ELR (cell line): ENCODE measurements at regions not wholly inside any gene's neighbourhood (a gene's known extent, or its start where the extent isn't known, plus 50 kb on each side); places are given as distances from the start of the nearest gene placed in this dataset.
A peak's percentile ranks its signal among the peaks of the same experiment; 100 is the strongest.

Experiments used
- DNase-seq: peaks from one replicate; pipeline ENCODE4 v3.0.0-alpha.2; 2015; ENCODE audit warnings: low read depth

DNA sequence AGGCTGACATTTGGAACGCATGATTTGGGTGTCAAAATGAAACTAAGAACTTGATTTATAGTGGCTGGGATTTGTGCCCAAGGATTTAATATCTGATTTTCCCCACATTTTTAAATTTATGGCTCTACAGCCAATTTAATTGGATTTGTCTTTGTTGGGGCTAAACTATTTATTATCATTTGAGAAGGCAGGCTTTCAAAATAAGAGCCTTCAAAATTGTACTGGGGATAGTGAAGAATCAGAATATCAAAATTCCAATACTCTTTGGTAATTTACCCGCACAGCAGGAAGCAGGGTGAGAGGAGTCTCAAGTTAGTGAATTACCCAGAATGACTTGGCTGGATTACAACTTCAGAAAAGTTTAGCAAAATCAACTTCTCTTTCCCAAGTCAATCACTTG is 278.1 kb downstream of the LRATD1 start:
- no peak for DNase-seq

DNA sequence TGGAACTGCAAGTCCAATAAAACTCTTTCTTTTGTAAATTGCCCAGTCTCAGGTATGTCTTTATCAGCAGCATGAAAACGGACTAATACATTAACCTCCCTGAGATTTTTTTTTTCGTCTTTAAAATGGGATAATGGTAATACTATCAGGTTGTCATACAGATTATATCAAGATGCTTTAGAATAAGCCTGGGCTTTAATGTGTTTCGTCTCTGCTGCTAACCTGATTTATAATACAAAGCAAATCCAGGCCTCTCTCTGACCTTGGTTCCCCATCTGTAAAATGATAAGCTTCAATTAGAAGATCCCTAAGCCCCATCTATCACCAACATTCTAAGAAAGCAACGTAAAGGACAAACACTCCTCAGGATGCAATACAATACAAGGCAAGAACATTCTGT is 283.5 kb downstream of the LRATD1 start:
- DNase-seq, result no peak

DNA sequence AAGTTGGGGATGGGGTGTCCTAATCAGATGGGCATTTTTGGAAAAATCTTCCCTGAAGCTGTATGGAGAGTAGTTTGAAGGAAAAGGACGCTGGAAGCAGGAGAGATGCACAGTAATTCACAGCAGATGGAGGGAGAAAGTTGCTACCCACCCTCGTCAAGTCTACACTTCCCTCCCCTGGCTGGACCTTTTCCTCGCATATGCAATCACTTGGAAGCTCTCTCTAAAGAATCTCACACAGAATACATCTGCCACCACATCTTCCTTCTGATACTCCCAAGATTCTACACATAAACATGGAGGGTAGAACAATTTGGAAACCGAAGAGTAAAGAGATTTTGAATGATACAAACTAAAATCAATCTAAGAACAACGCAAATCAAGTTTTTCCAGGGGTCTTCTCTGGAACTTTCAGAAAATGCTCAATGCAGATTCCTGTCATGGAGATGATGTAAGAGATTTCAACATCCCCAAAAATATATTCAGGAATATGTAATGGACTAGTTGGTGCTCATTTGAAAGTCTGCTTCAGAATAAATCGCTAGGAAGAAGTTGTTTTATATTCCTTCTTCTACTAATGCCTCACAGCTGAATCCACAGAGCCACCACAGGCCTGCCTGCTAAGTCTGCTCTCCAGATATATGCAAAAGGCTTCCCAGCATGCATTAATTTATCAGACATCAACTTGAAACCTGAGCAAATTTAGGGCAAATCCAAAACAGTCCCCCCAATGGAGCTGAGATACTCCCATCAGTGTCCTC is 291.5 kb downstream of the LRATD1 start:
- no peak for DNase-seq

DNA sequence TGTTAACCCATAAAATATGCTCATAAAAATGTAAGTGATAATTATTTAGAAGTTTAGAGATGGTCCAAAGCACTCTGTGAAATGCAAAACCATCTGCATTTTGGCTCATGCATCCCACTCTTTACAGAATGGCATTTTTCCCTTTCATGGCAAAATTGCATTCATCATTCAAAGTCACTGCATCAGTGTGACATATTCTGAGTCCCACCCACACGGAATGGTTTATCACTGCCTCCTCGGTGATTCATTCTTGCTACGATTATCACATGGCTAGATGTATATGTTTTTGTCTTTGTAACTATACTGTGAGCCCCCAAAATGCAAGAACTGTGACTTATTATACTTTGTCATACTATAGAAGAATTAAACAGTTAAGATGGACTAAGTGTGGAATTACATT is 293.0 kb downstream of the LRATD1 start:
- no peak for DNase-seq

DNA sequence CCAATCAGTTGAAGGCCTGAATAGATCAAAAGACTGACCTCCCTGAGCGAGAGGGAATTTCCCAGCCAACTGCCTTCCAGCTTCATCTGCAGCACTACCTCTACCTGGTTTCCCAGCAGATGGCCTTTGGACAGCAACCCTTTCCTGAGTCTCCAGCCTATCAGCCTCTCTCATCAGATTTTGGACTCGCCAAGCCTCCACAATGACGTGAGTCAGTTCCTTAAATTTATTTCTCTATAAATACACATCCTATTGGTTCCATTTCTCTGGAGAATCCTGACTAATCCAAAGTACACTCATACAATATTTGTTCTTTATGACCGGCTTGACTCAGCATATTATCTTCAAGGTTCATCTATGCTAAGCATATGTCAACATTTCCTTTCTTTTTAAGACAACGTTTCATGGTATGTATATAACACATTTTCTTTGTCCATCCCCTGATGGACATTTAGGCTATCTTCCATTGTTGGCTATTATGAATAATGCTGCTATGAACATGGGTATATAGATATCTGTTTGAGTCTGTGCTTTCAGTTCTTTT is 294.6 kb downstream of the LRATD1 start:
- peak; percentile 38 for DNase-seq

DNA sequence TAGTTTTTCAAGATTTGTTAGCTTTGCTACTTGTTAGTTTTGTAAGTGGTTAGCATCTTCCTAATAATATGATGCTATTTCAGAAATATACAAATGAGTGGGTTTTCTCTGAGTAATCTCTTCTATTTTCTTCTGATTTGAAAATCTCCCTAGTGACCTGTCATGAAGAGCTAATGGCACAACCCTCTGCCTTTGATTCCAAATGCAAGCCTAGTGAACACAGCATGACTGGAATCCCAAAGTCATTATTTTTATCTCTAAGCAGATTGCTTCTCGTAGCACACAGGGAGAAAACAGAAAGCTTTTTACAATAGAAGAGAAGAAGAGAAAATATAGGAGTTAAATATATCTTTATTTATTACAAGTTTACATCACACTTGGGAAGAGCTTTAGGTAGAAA is 295.5 kb downstream of the LRATD1 start:
- DNase-seq, result no peak

DNA sequence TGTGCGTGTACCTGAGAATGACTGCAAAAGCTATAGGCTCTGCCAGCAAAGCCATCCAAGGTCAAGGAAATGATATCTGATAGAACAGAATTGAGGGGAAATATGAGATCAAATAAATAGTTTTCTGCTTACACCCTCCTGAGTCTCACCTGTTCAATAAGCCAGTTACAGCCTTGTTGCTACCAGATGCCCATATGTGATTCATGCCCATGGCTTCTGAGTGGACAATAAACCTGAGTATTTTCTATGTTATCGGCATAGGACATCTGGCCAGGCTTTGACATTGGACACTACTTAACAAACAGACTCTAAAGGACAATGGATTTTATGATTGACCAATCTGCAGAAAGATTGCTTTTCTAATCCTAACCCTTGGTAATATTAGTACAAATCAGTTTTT is 297.9 kb downstream of the LRATD1 start:
- DNase-seq, result no peak

DNA sequence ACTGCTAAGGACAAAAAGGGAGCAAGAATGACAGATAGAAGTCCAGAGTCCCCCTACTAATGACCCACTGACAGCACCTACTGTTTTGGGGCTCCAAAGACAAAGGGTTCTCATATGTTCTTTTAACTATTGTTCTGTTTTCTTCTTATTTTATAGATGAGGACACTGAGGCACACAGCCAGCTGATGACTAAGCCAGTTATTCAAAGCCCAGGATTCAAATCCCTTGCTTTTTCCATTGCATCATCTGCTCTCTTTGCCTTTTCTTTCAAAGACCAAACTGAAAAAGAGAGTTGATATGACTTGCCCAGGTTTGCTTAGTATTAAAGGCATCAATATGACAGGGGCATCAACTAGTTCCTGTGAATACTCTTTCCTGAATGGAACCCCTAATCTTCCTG is 299.8 kb downstream of the LRATD1 start:
- no peak for DNase-seq

DNA sequence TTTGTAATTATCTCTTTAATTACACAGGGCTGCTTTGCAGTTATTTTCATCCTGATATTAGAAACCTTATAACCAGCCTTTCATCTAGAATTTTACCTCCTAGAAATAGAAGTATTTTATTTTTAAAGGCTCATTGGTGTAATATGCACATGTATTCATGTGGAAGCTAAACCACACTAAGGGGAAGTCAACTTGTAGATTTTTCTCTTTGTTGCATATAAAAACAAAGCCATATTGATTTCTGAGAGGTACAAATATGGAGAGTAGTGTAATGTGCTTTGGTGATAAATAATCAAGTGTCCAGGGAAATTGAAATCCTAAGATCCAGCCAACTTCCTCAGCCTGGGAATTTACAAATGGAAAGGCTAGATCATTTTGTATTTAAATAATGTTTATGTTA is 301.2 kb downstream of the LRATD1 start:
- no peak for DNase-seq

DNA sequence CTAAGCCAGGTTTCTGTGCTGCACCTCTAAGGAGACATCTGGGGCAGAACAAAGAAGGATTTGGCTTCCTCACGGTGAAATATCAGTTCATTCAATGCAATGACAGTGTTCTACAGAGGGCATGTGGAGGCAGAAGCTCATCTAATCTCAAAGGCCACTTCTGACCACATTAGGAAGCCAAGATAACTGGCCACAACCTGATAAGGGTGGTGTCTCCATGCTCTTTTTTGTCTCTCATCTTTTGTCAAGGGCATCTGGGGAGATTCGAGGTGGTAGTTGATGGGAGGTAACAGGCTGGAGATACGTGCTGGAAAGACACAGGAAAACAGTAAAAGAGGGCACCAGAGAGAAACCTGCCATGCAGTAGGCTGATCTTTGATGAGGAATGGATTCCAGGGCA is 303.9 kb downstream of the LRATD1 start:
- no peak for DNase-seq

DNA sequence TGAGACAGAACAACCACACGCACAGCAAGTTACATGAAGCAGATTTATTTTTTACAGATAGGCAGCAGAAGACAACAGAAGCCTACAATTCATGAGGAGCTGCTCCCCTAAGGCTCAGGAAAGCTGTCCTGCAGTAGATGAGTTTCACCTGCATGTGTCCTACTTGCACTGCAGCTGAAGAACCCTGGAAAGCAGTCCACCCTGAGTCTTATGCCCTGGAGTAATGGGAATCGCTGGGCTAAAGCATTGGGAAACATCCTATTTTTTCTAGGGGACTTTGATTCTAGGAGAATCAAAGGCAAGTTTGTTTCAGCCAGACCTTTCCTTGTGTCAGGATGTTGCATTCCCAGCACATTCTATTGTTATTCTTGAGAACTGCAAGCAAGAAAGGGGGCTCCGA is 304.8 kb downstream of the LRATD1 start:
- DNase-seq, result no peak

DNA sequence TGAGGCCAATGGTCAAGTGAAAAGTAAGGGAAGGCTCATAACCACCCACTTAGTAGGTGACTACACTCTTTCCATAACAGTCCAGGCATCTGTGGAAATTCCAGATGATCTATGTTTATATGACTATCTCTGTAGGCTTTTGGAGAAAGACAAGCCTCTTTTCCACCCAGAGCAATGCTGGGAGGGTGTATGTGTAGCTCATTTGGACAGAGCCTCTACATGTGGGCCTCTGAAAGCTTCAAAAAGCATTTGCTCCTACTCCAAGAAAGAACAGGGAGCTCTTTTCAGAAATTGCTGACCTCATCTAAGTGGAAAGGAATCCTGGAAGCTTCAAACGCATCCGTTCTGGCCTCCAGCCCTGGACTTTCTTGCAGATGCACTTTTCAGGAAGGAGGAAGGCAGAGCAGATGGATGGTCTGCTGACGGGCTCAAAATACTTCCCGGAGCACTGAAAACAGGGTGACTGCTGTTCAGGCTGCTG is 308.7 kb downstream of the LRATD1 start:
- peak; percentile 21 for DNase-seq

DNA sequence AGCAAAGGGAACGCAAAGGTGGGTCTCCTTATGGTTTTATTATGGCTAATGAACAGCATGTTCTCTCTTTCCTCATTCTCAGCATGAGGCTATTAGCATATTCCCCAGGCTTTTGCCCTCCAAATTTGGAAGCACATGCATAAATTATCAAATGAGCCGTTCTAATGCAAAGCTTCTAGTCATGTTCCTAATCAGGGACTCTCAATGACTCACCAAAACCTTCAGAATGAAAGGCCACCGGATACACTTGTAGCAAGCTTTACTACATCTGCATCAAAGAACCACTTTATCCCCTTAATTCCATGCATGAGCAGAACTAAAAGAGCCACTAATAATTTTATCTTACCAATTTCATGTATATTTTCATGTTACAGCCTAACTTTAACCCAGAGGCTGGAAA is 310.5 kb downstream of the LRATD1 start:
- DNase-seq, result no peak

DNA sequence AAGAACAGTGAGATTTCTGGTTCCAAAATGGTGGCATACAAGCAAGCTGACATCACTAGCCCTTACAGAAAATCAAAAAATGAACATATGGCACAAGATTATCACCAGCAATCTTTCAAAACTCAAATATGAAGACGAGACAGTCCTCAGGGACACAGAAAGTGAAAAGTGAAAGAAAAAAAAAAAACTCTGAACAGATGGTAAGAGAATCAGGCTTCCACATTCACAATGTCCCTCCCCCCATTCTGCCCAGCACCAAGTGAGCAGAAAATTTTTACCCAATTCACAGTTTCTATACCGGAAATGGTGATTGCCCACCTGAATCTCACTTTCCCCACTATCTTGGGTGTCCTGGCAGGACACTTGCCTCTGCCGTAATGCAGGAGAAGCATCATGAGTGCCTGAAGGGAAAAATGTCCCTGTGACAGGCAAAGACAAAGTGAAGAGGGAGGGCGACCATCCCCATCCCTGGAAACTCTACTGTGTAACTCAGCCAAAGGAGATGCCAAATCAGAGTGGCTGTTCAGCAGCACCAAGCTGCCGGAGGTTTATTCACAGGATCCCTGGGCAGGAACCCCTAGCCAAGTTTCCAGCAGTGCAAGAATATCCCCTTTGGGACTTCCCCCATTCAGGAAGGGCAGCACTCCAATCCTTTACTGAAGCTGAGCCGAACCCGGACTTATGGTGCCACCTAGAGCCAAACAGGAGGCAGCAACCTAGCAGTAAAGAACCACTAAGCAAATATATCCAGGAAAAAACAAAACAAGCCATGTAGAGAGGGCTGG is 312.2 kb downstream of the LRATD1 start:
- peak; percentile 68 for DNase-seq

DNA sequence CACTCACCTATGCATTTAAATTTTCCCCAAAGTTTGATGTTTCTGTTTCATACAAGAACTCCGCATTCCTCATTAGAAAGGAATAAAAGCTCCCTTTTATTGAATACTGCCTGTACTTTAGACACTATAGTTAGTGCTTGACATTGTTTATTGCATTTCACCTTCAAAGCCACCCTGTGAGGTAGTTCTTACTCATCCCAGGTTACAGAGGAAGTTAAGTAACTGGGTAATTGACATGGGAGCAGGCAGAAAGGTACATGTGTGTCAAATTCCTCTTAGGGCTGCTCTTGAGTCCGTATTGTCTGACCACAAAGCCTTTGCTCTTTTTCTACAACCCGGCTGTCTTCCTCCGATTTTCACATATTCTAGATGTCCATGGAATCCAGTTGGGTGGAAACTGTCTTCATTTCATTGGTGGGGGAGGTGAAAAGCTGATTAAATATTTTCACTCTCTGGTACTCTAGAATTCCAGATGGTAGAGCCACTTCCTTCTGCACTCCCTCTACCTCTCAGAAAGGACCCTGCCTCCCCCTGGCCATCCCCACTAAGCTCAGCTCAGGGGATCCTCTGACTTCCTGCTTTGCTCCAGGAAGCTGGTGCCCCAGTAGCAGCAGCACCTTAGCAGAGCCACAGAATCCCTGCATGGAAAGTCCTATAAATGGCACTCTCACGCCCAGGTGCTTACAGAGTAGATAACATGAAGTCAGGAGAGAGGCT is 319.2 kb downstream of the LRATD1 start:
- DNase-seq, result no peak

DNA sequence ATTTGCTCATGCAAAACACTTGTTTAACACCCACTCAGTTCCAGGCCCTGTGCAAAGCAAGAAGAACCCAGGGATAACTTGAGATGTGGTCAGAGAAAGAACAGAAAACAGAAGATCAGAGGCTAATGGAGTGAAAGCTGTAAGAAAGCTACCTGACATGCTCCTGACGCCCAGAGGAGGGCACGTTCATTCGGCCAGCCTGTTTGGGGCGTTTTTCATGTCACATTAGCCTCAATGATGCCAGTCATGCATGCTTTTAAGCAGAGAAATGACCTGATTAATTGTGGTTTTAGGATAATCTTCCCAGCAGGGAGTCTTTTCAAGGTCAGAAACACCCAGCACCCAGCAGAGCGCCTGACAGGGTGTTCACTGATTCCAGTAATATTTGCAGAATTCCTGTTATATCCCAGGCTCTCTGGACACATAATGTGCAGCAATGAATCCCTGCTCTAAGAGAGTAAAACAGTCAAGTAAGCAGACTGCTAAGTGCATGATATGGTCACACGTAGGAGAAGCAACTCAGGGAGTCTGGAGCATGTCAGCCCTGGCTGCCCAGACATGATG is 320.0 kb downstream of the LRATD1 start:
- no peak for DNase-seq

DNA sequence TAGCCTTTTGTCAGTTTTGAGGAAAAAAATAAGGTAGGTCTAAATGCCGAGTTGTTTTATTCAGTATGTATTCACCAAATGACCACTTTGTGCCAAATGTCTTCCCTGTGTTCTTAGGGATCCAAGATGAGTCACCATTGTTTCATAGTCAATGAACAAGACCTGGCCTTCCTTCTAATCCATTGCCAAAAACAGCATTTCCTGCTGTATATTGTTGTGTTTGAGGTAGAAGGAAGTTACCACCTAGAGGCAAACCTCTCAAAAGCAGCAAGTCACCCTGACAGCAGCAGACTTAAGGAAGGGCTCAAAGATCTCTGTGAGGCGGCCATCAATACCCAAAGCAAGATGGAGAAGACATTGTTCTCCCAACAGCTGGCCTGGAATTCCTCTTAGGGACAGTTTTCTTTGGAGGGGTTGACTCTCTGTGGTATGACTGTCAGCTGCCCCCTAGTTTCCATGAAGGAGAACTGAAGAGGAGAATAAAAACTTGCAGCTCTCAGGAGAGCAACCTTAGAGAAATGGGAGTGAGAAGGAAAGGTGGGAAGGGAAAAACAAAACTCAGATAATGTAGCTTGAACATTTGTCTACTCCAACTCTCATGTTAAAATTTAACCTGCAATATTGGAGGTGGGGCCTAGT is 328.3 kb downstream of the LRATD1 start:
- DNase-seq, result peak; percentile 51

DNA sequence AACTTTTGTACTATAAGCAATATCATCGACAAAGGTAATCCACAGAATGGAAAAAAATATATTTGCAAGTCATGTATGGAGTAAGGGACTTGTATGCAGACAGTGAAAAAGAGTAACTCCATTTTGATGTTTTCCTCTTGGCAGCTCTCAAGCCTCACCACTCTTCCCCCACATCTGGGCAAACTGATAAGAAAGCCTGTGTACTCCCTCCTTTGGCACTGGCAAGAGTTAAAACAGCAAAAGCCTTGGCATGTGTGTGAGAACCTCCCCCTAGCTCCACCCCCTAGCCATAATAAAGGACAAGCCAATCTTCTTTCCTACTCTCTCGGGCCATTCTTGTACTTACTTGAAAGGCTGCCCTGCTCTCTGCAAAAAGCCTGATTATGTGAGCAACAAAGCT is 335.2 kb downstream of the LRATD1 start:
- DNase-seq, result no peak

DNA sequence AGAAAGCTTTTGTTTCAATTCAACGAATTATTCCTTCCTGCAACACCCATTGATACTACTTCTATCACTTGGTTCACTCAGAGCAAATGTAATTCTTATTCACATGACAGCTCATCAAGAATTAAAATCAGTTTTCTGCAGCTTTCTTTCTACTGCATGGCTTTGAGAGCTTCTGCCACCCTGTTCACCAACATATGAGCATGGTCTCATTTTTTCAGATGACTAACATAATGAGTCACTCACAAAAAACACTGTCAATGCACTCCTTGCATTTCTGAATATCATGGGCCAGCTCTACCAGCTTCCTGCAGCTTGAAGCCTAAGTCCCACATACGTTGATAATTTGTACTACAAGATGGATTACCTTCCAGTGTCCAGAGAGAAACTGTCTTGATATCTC is 342.9 kb downstream of the LRATD1 start:
- peak; percentile 61 for DNase-seq

DNA sequence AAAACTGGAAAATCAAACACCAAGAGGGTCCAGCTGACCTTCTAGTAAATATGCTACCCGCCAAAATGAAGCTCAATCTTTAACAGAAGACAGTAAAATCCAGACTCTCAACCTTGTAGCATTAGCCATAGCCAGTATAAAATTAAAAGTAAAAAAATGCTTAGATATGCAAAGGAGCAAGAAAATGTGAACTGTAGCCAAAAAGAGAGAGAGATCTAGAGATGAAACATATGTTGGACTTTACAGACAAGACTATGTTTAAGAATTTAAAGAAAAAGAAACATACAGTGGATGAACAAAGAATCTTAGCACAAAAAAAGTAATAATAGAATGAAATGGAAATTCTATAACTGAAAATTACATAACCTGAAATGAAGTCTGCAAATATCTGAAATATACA is 344.5 kb downstream of the LRATD1 start:
- DNase-seq, result no peak

DNA sequence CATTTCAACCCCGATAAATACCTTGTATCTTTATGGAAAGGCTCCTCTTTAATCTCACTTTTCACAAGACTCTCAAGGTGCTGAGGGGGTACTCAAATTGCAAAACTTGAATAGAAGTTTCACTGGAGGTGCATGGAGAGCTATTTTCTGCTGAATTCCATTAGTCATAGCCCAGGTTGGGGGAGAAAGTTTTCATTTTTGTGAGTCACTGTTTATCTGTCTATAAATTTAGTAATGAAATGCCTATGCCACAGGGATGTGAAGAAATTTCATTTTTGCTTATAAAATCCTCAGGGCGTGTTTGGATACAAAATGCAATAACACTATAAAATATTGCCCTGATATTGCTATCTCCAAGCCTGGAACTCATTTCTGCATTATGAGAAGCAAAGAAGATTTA is 346.3 kb downstream of the LRATD1 start:
- DNase-seq, result peak; percentile 33

DNA sequence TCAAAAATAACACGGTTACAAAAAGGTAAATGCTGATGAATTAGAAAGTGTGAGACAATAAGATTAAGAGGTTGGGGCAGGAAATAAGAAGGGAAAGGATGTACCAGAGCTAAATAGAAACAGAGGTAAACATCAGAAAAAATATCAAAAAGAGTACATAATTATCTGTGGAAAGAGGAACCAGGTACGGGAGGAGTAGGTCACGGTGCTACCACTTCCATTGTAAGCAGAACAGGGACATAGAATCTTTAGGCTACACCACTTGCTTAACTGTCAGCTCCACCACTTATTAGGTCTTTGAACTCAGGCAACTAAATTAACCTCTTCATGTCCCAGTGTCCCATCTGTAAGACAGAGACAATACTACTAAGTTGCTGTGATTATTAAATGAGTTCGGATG is 350.3 kb downstream of the LRATD1 start:
- DNase-seq, result no peak
